ENCODE measurements at regions not wholly inside any gene's neighbourhood (a gene's known extent, or its start where the extent isn't known, plus 50 kb on each side); places are given as distances from the start of the nearest gene placed in this dataset.

DNA sequence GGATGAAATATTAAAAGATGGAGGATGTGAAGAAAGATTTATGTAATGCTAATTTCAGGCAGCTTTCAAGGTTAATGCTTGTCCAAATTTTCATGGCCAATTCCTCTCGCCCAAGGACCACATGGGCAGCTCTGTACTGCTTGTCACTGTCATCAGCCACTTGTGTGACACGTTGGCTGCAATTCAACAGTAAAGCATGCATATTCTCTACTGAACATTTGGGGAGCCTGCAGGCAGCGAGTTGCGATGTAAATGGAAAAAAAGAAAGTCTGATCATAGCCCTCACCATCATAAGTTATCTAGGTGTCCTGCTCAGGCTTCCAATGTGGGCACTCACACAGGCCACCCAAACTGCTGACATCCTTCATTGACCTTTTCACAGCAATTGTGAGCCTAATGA, 1026.8 kb upstream of the NR2F2 start:
- TF ChIP-seq POLR2AphosphoS5 (IDR thresholded peaks at IDR 0.05; ENCODE audit: low read depth): no peak
- TF ChIP-seq GABPA (IDR thresholded peaks at IDR 0.05; ENCODE audit: low read depth): no peak
